ENCODE measurements at regions not wholly inside any gene's neighbourhood (a gene's known extent, or its start where the extent isn't known, plus 50 kb on each side); places are given as distances from the start of the nearest gene placed in this dataset.

- TF ChIP-seq CTCF (IDR thresholded peaks at IDR 0.05) (no peak), POLR2A (IDR thresholded peaks at IDR 0.05) (no peak)
These were observed 679.3 kb upstream of the PCDH20 start for GRCh38 chr13:62094932-62095331.
